Heart right ventricle (tissue), 16 donors: ENCODE measurements at regions not wholly inside any gene's neighbourhood (a gene's known extent, or its start where the extent isn't known, plus 50 kb on each side); places are given as distances from the start of the nearest gene placed in this dataset.

Experiments
- ATAC-seq, 8 donors: fragments of 200-7000 bp; cut with Tn5 transposase; one replicate each; pipeline ENCODE4 v1.9.1; 2020; ENCODE audit warnings: mild to moderate bottlenecking in 8 of 8, moderate library complexity in 8 of 8, moderate number of reproducible peaks in 1 of 8
- DNase-seq, 2 donors: peaks; one replicate each; pipeline ENCODE4 v3.0.0-alpha.2; 2020
- H3K27ac ChIP-seq, 10 donors: fragments of 200-600 bp; sonication (generic) in 2 of 10; one replicate each; pipeline versions ENCODE4 v1.5.0 to v1.8.0; 2020 to 2022; ENCODE audit warnings: mild to moderate bottlenecking in 3 of 10
- H3K27me3 ChIP-seq, 7 donors: fragments of 200-600 bp; one replicate each; pipeline ENCODE4 v1.8.0; 2021 to 2022; ENCODE audit warnings: mild to moderate bottlenecking in 2 of 7
- H3K36me3 ChIP-seq, 9 donors: fragments of 200-600 bp; sonication (generic) in 1 of 9; one replicate each; pipeline versions ENCODE4 v1.5.0 to v1.8.0; 2020 to 2022; ENCODE audit warnings: mild to moderate bottlenecking in 2 of 9
- H3K4me1 ChIP-seq, 9 donors: fragments of 200-600 bp; sonication (generic) in 1 of 9; one replicate each; pipeline versions ENCODE4 v1.5.0 to v1.8.0; 2020 to 2022; ENCODE audit warnings: mild to moderate bottlenecking in 4 of 9
- H3K4me3 ChIP-seq, 10 donors: fragments of 200-600 bp; sonication (generic) in 2 of 10; one replicate each; pipeline versions ENCODE4 v1.5.0 to v1.8.0; 2020 to 2022; ENCODE audit warnings: mild to moderate bottlenecking in 7 of 10, moderate library complexity in 2 of 10
- H3K9me3 ChIP-seq, 11 donors: fragments of 200-600 bp in 10 of 11; sonication (generic) in 2 of 11; one replicate each; pipeline versions ENCODE4 v1.5.0 to v1.8.0; 2013 to 2022; ENCODE audit warnings: mild to moderate bottlenecking in 2 of 11, control low read depth in 1 of 11, moderate library complexity in 1 of 11
- CTCF ChIP-seq, 9 donors: fragments of 200-600 bp; sonication (generic) in 2 of 9; IDR thresholded peaks; one replicate each; pipeline versions ENCODE4 v1.5.0 to v1.8.0; 2021 to 2022; ENCODE audit warnings: antibody characterized with exemption in 9 of 9, mild to moderate bottlenecking in 5 of 9, moderate library complexity in 1 of 9
- WGBS, 2 donors: extraction: QIAGEN DNeasy Blood & Tissue Kit; methylation state at CpG; one replicate each; pipeline ENCODE4 v1.1.7; 2013; ENCODE audit warnings: inconsistent platforms in 1 of 2; 5-methylcytosine and 5-hydroxymethylcytosine counted together
- intact Hi-C, 10 donors: fragments of 100-400 bp; cut with DNase I; formaldehyde crosslinking; loops; one replicate each; pipeline versions ENCODE4 v1.11.1 to v1.14.2; 2022
- donor health status: Arrhythmogenic right ventricular cardiomyopathy.
- donor health status: ischemic (EF 13 %, LVEDD 7.1; RV severe dilation, severe dysfunction).
- donor health status: healthy with polysubstance abuse.
- donor health status: DM: no; HTN: yes; CAD: no.
- donor health status: DM: no; HTN: no; CAD: no.
- donor health status: ischemic (EF 25% LVEDD 6.9; RV normal size, moderate dysfunction).
- donor health status: ischemic (EF 25% LVEDD 5.7; RV mildly dilated, moderate dysfunction).
- donor health status: healthy.
- donor health status: DM: yes; HTN: yes; CAD: no.
- donor health status: Ischemic cardiomyopathy.
- donor health status: ischemic (EF 35%, LVEDD 5.7; RV mildly dilated, moderate dysfunction).
- donor health status: nonischemic (EF 11% LVEDD 7.7; RV severe dilation, severe dysfunction).
- donor health status: DM: yes; HTN: yes; CAD: no.
- donor health status: PGD.
- donor health status: ischemic (EF 29% LVEDD 5.4; RV normal size, mild dysfunction).
- donor health status: nonischemic (EF 23%, LVEDD 6.1; RV moderate dilation, normal function).

- Histone ChIP-seq H3K36me3 (no peaks in the 10 kb centered on the region), H3K27me3 (peaks cover 0 to 5% (median 0%) of the 10 kb centered on the region in 7 donors), H3K27ac (no peak overlapping the region), H3K4me3 (no peak overlapping the region), H3K4me1 (no peaks in the 10 kb centered on the region), H3K9me3 (peaks cover 0 to 17% (median 0%) of the 10 kb centered on the region in 11 donors)
- DNase-seq (peak in 1 of 2 donors; percentile 26), ATAC-seq (peak; percentile 59 to 97 (median 74))
- TF ChIP-seq CTCF (IDR thresholded peaks at IDR 0.05): no peak
- intact Hi-C loops: no loop called here
- WGBS, 2 donors: 55 to 65% methylated on average over 6 of the region's 6 CpGs
Measured at GRCh38 chr7:67738958-67739357, 742.3 kb downstream of the TYW1 start.

- ATAC-seq (no peak), DNase-seq (no peak)
- WGBS, 2 donors: 90 to 93% methylated on average over 1 of the region's 1 CpG
- no peak overlapping the region for H3K27ac ChIP-seq
- H3K4me3 ChIP-seq: no peak overlapping the region
- H3K27me3 ChIP-seq: peaks cover 0 to 25% (median 15%) of the 10 kb centered on the region in 7 donors
- no peaks in the 10 kb centered on the region for H3K36me3 ChIP-seq
- intact Hi-C loops: no loop called here
- peaks cover 0 to 17% (median 0%) of the 10 kb centered on the region in 11 donors for H3K9me3 ChIP-seq
- no peaks in the 10 kb centered on the region for H3K4me1 ChIP-seq
- no peak for TF ChIP-seq CTCF (IDR thresholded peaks at IDR 0.05)
Measured at GRCh38 chr7:67743501-67743900, 746.9 kb downstream of the TYW1 start.

GRCh38 chr7:67752227-67752626 is 755.6 kb downstream of the TYW1 start:
- Histone ChIP-seq H3K27ac (no peak overlapping the region), H3K27me3 (peaks cover 0 to 7% (median 5%) of the 10 kb centered on the region in 7 donors), H3K9me3 (peaks cover 0 to 6% (median 0%) of the 10 kb centered on the region in 11 donors), H3K4me3 (no peak overlapping the region), H3K4me1 (peaks cover 0 to 8% (median 0%) of the 10 kb centered on the region in 9 donors), H3K36me3 (no peaks in the 10 kb centered on the region)
- intact Hi-C loops: no loop called here
- DNase-seq: no peak
- TF ChIP-seq CTCF (IDR thresholded peaks at IDR 0.05): no peak
- ATAC-seq: no peak
- 71 to 79% methylated on average over 2 of the region's 2 CpGs for WGBS, 2 donors

GRCh38 chr7:67753891-67754290 is 757.3 kb downstream of the TYW1 start:
- peak in 2 of 8 donors; percentile 39 to 59 for ATAC-seq
- TF ChIP-seq CTCF (IDR thresholded peaks at IDR 0.05): no peak
- WGBS, 2 donors: 64 to 67% methylated on average over 4 of the region's 4 CpGs
- peaks cover 0 to 5% (median 0%) of the 10 kb centered on the region in 11 donors for H3K9me3 ChIP-seq
- peaks cover 0 to 8% (median 0%) of the 10 kb centered on the region in 9 donors for H3K4me1 ChIP-seq
- H3K27ac ChIP-seq: no peak overlapping the region
- no peaks in the 10 kb centered on the region for H3K36me3 ChIP-seq
- no peaks in the 10 kb centered on the region for H3K27me3 ChIP-seq
- no peak overlapping the region for H3K4me3 ChIP-seq
- intact Hi-C loops: no loop called here
- peak in 1 of 2 donors; percentile 5 for DNase-seq
